AG08396 (cell line): ENCODE measurements at regions not wholly inside any gene's neighbourhood (a gene's known extent, or its start where the extent isn't known, plus 50 kb on each side); places are given as distances from the start of the nearest gene placed in this dataset.
"Not testable (repeated sequence)": the region's sequence is repeated elsewhere in the genome, so short reads cannot be mapped to it uniquely, and the experiment has no call there.

Experiments used
- DNase-seq: peaks from one replicate; pipeline ENCODE4 v3.0.0; 2012; ENCODE audit warnings: low spot score, mixed read lengths

DNA sequence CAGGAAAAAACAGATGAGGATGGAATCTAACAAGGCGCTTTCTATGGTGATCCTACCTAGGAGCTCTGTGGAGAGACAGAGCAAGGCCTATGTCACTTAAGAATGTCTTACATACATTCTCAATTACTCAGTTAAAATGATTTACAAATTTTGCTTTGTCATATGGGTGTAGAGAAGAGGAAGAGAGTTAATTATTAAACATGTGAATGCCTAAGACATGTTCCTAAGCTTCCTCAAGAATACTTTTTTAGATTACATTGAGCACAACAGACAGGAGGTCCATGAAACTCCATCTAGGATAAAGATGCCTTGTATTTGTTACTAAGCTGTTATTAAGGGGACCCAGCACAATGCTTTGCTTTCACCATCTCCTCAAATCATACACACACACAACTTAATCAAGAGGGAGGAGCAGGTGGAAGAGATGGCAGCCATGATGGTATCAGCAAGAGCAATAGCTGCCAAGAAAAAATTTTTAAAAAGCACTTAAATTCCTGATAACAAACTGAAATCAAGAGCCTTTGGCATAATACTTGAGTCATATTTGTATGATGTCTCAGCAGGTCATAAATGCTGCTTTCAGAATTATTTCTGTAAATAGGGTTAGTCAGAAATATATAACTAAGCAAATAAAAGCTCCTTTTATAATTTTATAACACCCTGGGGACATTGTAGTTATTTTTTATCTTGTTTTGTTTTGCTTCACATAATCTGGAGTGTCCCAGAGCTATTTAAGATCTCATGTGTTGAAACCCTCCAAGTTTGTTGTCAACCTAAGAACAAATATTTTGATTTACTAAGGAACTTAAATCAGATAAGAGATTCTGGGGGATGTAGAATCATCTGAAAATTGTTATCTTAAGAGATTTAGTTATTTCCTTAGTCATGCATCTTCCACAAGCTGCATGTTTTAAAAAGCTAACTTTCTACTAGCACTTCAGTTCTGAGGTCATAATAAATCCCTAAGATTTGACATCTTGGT lies 70.0 kb upstream of the CD2AP start:
- DNase-seq, result no peak

DNA sequence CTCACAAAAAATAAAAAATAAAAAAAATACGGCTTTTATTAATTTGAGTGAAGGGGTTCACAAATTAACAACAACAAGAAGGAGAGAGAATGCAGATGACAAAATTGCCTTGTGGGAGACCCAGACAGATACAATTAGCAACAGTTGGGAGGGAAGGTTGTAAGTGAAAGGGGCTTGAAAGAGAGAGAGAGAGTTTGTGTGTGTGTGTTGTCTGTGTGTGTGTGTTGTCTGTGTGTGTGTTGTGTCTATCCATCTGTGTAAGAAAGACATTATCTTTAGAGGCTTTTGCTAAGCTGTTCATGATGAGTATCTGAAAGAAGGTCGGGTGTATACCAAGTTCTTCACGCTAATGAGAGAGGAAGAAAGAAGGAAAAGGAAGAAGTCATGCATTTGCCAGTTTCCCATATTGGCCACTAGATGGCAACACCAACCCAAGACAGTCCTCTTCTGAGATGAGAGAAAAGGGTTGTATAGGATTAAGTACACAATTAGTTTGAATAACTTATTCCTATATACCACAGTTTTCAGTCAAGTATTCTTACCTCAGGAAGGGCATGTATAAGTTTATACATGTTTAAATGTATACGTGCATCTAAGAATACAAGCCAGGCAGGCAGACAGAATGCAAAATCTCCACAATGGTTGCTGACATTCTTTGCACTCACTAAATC lies 63.7 kb upstream of the CD2AP start:
- DNase-seq, result peak; percentile 53

DNA sequence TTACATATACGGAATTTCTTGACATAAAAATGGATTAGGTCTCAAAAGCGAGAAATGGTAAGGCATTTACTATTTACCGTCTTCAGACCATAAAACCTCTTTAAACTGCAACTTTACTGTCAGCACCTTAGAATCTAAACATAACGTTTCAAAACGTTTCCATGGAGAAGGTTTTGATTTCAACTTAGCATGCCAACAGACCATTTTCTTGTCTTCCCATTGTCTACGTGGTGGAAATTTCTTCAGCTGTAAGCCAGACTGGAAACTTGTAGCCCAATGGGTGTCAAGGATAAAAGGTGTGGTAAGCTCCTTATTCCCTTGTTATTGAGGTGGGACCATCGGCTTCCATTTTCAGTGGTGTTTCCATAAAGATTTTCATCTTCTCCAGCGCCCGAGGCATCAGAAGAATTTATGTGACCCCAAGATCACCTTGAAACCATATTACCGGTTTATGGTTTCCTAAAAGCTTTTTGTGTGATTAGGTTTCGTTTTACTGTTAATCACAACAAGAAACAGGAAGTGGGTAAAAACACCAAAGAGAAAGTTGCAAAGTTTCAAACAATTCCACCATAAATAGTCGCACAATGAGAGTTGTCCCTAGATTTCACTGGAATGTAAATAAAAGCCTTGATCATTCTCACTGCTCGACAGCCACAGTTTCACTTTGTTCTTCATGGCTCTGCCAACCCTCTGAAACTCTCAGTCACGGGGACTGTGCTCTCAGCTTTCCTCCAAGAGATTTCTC lies 63.0 kb upstream of the CD2AP start:
- peak; percentile 30 for DNase-seq

DNA sequence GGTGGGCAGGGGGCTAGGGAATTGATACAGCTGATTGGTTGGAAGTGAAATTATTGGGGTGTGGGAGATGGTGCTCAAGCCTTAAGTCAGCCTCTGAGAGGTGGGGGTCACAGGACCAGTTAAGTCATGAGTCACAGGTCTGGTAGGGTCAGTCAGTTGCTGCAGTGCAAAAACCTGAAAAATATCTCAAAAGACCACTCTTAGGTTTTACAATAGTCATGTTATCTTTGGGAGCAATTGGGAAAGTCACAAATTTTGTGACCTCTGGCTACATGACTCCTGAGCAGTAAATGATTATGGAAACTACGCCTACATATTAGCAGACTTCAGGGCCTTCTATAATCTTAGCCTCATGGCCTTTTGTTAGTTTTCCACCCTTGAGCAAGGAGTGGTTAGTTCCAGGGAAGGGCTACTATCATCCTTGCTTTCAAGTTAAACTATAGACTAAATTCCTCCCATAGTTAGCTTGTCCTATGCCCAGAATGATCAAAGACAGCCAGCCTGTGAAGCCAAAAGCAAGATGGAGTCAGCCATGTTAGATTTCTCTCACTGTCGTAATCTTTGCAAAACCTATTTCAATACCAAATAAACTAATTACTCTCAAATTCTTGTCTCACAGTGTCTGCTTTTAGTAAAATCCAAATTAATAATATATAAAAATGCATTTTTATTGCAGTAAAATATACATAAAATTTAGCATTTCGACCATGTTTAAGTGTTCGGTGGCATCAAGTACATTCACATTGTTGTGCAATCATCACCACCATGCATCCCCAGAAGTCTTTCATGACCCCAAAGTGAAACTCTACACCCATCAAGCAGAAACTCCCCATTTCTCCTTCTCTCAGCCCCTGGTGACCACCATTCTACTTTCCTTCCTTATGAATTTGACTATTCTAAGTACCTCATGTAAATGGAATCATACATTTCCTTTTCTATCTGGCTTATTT lies 60.9 kb upstream of the CD2AP start:
- DNase-seq, result no peak

DNA sequence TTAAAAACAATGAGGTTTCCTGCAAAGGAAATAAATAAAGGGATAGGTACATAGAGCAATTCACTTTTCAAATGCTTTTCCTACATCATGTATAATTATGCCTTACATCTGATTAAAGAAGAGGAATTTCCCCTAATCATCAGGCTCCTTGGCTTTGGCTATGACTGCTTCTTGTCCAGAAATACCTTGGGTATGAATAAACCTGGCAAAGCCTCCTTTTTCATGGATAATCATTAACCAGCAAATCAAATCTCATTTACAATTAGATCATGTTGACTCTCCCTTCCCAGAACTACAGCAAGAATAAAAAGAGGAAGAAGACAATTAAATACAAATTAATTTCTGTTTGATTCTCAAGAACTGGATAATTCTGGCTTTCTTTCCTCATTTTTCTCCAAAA lies 58.0 kb upstream of the CD2AP start:
- DNase-seq, result no peak

DNA sequence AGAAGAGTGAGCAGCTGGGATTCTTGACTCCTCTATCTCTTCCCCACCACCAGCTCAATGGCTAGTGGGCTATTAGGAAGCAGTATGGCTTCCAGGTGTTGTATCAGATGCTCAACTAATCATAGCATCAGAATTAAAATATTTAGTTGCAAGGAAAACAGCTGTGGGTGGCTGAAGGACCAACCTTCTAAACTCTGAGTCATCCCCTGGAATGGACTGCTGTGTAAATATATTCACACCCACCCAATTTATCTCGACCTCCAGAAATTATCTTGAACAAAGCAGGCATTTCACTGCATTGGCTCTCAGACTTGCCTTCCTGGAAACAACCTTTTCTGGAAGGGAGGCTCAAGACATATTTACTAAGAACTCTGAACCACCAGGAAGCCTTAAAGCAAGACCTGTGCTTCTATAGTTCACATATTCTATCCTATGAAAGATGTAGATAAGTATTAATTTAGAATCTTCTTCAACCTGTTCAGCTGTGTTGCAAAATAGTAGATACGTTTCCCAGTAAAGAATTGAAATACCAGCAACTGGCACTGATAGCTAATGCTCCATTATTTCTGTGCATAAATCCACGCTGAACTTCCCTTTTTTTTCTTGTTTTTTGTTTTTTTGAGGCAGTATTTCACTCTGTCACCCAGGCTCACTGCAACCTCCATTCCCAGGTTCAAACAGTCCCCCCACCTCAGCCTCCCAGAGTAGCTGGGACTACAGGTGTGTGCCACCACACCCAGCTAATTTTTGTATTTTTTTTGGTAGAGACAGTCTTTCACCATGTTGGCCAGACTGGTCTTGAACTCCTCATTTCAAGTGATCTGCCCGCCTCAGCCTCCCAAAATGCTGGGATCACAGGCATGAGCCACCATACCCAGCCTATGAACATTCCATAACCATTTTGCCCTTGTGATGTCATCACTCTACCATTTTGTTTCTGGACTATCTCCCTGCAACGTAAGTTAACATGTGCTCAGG lies 56.9 kb upstream of the CD2AP start:
- DNase-seq, result no peak

DNA sequence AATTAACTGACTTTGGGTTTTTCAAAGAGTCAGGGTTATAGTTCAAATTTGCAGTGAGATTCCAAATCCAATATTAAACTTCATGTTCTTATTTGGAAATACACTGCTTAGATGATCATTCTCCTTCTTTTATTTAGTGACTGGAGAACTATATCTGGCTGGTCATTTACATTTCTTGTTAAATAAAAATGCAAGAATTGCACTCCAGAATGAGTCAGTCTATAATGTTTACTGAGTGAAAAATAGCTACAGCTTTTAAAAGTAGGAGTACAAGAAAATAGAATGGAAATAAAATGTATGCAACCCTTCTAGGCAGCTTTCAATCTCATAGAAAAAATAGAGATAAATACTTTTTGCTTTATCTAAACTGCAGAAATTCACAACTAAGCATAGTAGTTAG lies 54.5 kb upstream of the CD2AP start:
- no peak for DNase-seq

DNA sequence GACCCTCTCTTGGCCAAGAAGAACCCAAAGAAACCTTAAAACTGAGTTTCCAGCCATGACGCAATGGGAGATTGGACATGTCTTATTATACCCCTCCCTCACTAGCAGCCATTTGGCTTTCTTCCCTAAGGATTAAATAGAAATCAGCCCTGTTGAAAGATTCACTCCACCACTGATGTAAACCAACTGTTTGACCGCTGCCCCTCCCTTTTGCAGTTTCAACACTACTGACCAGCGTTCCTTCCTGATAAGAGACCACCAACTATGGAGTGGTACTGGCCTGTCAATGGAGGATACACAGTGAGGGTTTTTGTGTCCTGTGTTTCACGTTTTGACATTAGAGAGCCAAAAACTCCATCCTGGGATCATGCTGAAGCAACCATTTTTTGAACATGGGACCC lies 53.2 kb upstream of the CD2AP start:
- no peak for DNase-seq

DNA sequence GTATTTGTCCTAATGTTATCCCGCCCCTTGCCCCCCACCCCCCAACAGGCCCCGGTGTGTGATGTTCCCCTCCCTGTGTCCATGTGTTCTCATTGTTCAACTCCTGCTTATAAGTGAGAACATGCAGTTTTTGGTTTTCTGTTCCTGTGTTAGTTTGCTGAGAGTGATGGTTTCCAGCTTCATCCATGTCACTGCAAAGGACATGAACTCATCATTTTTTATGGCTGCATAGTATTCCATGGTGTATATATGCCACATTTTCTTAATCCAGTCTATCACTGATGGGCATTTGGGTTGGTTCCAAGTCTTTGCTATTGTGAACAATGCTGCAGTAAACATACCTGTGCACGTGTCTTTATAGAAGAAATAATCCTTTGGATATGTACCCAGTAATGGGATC lies 51.9 kb upstream of the CD2AP start:
- DNase-seq, result not testable (repeated sequence)

DNA sequence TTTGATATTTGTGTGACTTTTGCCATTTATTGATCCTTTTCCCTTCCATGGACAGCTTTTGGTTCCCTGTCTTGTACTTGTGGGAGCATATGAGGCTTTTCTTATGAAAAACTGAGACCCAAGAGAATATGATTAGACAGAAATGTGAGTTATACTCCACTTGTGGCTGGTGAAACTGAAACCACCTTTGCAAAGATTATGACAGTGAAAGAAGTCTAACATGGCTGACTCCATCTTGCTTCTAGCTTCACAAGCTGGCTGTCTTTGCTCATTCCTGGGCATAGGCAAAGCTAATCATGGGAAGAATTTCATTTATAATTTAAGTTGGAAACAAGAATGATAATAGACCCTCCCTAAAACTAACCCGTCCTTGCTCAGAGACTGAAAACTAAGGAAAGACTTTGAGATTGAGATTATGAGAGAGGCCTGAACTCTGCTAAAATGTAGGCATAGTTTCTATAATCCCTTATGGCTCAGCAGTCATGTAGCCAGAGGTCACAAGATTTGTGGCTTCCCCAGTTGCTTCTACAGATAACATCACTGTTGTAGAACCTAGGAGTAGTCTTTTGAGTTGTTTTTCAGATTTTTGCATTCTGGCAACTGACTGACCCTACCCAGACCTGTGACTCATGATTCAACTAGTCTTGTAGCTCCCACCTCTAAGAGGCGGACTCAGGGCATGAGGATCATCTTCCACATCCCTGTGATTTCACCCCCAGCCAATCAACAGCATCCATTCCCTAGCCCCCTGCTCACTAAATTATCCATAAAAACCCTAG lies 50.9 kb upstream of the CD2AP start:
- no peak for DNase-seq

DNA sequence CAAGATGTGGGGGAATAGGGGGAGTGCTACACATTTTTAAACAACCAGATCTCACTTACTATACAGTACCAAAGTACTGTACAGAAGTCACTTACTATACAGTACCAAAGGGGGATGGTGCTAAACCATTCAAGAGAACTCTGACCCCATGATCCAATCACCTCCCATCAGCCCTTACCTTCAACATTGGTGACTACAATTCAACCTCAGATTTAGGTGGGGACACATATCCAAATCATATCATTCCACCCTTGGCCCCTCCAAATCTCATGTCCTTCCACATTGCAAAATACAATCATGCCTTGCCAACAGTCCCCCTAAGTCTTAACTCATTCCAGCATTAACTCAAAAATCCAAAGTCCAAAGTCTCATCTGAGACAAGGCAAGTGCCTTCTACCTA lies 49.9 kb upstream of the CD2AP start:
- no peak for DNase-seq
